Coronary artery (tissue), 2 donors: ENCODE measurements at regions not wholly inside any gene's neighbourhood (a gene's known extent, or its start where the extent isn't known, plus 50 kb on each side); places are given as distances from the start of the nearest gene placed in this dataset.

Experiments
- DNase-seq: peaks from one replicate; pipeline ENCODE4 v3.0.0-alpha.2; 2017; ENCODE audit warnings: low spot score
- H3K27ac ChIP-seq, 2 donors: fragments of 200-600 bp; sonication (generic); one replicate each; pipeline ENCODE4 v1.5.1; 2016 to 2019
- H3K4me3 ChIP-seq: fragments of 200-600 bp; sonication (generic); 2 replicates; pipeline ENCODE4 v1.5.1; 2016; ENCODE audit warnings: mild to moderate bottlenecking, moderate library complexity
- TF ChIP-seq, protein P1 (sequence below): fragments of 200-600 bp; sonication (generic); IDR thresholded peaks from one replicate; pipeline ENCODE4 v1.5.1; 2019; ENCODE audit warnings: antibody characterized with exemption

- H3K4me3 ChIP-seq = no peak overlapping the region
- no peak for DNase-seq
- TF ChIP-seq, protein P1, sequence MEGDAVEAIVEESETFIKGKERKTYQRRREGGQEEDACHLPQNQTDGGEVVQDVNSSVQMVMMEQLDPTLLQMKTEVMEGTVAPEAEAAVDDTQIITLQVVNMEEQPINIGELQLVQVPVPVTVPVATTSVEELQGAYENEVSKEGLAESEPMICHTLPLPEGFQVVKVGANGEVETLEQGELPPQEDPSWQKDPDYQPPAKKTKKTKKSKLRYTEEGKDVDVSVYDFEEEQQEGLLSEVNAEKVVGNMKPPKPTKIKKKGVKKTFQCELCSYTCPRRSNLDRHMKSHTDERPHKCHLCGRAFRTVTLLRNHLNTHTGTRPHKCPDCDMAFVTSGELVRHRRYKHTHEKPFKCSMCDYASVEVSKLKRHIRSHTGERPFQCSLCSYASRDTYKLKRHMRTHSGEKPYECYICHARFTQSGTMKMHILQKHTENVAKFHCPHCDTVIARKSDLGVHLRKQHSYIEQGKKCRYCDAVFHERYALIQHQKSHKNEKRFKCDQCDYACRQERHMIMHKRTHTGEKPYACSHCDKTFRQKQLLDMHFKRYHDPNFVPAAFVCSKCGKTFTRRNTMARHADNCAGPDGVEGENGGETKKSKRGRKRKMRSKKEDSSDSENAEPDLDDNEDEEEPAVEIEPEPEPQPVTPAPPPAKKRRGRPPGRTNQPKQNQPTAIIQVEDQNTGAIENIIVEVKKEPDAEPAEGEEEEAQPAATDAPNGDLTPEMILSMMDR = no peak
- H3K27ac ChIP-seq = no peak overlapping the region
Measured at GRCh38 chr6:19336579-19336978, 500.6 kb upstream of the ID4 start.

- Histone ChIP-seq H3K27ac (no peak overlapping the region), H3K4me3 (no peak overlapping the region)
- TF ChIP-seq, protein P1 = no peak
- no peak for DNase-seq
Measured at GRCh38 chr6:19337101-19337500, 500.1 kb upstream of the ID4 start.

DNA sequence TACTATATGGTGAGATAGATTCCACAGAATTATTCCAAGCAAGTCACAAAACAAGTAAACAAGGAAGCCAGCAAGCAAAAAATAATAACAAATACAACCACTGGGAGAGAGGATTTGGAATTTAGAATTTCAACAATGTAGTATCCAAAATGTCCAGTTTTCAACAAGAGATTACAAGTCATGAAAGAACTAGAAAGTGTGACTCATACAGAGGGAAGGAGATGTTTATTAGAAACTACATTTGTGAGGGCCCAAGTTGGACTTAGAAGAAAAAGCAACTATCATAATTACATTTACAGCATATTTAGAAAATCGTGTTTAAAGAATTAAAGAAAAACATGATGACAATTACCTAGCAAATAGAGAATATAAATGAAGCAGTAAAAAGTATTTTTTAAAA lies 494.6 kb upstream of the ID4 start:
- Histone ChIP-seq H3K27ac (no peak overlapping the region), H3K4me3 (no peak overlapping the region)
- TF ChIP-seq, protein P1 = no peak
- no peak for DNase-seq

DNA sequence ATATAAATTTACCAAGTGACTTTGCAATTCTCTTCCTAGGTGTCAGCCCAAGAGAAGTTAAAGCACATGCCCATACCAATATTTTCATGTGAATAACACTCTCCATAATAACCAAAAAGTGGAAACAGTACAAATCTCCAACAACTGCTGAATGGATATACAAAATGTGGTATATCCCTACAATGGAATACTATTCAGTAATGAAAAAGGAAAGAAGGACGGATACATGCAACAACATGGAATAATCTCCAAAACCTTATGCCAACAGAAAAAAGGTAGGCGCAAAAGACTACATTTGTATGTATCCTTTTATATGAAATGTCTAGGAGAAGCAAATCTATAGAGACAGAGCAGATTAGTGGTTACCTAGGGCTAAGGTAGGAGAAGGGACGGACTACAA lies 487.7 kb upstream of the ID4 start:
- DNase-seq = no peak
- Histone ChIP-seq H3K27ac (no peak overlapping the region), H3K4me3 (no peak overlapping the region)
- TF ChIP-seq, protein P1 = no peak

DNA sequence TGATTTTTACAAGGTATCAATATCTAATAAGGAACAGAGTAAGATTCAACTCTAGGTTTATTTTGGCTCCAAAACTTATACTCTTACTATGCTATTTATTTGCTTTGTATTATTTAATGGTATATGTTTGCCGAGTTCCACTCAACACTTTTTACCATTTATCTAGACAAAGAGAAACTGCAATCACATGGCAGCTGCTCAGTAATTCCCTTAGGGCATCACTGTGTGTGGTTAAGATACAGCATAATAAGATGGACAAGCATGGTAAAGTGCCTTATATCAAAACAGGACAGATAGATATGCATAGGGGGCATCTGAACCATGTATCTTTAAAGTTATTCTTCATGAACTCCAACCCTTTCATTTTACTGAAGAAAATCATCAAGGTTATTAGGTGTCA lies 483.0 kb upstream of the ID4 start:
- no peak overlapping the region for H3K27ac ChIP-seq
- TF ChIP-seq, protein P1 = no peak
- no peak for DNase-seq
- H3K4me3 ChIP-seq = no peak overlapping the region

DNA sequence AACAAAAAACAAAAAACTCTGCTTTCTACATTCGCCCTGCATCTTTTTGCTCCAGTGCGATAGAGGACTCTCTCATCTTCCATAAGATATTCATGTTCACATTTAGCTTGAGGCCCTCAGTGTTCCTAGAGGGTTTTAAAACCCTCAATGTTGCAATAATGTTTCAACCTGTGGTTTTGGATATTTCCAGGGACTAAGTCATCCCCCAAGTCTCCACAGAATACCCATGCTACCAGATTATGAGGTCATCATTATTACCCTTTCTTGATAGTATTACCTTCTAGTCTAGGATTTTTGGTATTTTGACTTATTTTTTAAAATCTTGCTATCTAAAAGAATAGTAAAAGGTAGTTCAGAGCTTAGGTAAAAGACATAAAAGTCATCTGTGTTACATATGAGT lies 480.5 kb upstream of the ID4 start:
- Histone ChIP-seq H3K27ac (no peak overlapping the region), H3K4me3 (no peak overlapping the region)
- DNase-seq = no peak
- TF ChIP-seq, protein P1 = no peak

DNA sequence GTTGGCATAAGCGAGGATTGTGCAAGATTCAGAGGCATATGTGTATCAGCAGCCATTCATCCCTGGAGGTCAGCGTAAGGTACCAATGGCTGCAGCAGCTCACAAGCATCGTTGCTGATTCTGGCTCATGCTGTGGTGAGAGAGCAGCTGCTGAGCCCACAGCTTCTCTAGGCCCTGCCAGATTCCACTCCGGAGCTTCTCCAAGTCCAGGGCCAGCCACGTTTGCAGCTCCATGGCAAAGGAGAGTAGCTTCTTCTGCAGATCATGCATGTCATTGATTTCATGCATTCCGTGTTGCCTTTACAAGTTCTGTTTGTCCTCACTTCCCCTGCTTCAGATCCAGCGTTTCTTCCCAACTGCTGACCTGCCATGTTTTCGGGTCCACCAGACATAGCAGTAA lies 474.8 kb upstream of the ID4 start:
- no peak overlapping the region for H3K4me3 ChIP-seq
- no peak overlapping the region for H3K27ac ChIP-seq
- DNase-seq = no peak
- TF ChIP-seq, protein P1 = no peak
